ENCODE measurements at regions not wholly inside any gene's neighbourhood (a gene's known extent, or its start where the extent isn't known, plus 50 kb on each side); places are given as distances from the start of the nearest gene placed in this dataset.
A peak's percentile ranks its signal among the peaks of the same experiment; 100 is the strongest.

DNA sequence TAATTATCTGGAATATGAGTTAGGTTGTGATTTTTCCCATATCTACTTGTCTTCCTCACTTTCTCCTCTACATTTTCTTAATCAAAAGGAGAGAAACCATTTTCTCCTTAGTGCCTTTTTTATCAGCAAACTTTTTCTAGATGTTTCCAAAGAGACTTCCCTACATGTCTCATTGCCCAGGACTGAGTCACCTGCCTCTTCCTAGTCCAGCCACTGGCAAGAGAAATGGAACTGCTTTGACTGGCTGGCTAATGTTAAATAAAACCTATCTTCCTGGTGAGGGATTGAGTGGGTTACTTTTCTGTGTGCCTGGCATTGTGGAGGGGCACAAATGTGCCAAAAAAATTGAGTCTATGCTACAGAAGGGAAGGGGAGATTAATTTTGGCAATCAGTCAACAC, 52.1 kb upstream of the CD5L start:
- Histone ChIP-seq H3K4me1 (no peaks in the 10 kb centered on the region), H3K9me3 (peaks cover 0 to 9% (median 3%) of the 10 kb centered on the region in 4 donors), H3K27ac (no peak overlapping the region)

DNA sequence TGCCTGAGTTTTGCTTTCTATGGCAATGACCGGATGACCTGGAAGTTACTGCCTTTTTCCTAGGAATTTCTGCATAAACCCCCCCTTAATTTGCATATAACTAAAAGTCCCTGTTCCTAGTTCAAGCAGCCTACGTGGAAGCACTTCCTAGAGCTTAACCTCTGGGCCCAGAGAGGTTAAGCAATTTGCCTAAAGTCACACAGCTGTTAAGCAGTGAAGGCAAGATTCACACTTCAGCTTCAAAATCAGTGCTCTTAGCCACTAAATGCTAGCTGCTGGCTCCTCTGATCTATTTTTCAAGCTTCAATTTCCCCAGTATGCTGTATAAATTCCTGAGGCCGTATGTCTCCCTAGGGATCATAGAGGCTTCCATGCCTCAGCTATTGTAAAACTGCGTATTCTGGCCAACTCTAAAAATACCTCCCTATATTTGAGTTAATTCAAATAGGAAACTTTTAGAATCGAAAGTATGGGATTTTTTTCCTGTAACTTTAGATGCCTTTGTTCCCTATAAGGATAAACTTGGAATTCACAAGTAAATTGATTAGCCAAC, 53.1 kb upstream of the CD5L start:
- intact Hi-C loops (cut with DNase I; ENCODE audit: low total_unique reads), result no loop called here
- no peak overlapping the region for H3K4me3 ChIP-seq
- DNase-seq, result peak in 1 of 2 donors; percentile 21
- H3K27ac ChIP-seq, result no peak overlapping the region
- no peaks in the 10 kb centered on the region for H3K4me1 ChIP-seq
- peaks cover 0 to 9% (median 3%) of the 10 kb centered on the region in 4 donors for H3K9me3 ChIP-seq
- 46 to 67% (median 61%) methylated on average over 5 of the region's 5 CpGs for WGBS, 5 donors
- H3K27me3 ChIP-seq, result no peaks in the 10 kb centered on the region
- TF ChIP-seq POLR2AphosphoS5 (IDR thresholded peaks at IDR 0.05), result no peak
- TF ChIP-seq, protein P1, sequence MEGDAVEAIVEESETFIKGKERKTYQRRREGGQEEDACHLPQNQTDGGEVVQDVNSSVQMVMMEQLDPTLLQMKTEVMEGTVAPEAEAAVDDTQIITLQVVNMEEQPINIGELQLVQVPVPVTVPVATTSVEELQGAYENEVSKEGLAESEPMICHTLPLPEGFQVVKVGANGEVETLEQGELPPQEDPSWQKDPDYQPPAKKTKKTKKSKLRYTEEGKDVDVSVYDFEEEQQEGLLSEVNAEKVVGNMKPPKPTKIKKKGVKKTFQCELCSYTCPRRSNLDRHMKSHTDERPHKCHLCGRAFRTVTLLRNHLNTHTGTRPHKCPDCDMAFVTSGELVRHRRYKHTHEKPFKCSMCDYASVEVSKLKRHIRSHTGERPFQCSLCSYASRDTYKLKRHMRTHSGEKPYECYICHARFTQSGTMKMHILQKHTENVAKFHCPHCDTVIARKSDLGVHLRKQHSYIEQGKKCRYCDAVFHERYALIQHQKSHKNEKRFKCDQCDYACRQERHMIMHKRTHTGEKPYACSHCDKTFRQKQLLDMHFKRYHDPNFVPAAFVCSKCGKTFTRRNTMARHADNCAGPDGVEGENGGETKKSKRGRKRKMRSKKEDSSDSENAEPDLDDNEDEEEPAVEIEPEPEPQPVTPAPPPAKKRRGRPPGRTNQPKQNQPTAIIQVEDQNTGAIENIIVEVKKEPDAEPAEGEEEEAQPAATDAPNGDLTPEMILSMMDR (IDR thresholded peaks at IDR 0.05), result no peak
- no peak for TF ChIP-seq POLR2A (IDR thresholded peaks at IDR 0.05)
- no peak for TF ChIP-seq EP300 (IDR thresholded peaks at IDR 0.05)
- no peaks in the 10 kb centered on the region for H3K36me3 ChIP-seq

More for the DNA sequence above, 52.1 kb upstream of the CD5L start:
- TF ChIP-seq POLR2A (IDR thresholded peaks at IDR 0.05) (no peak), POLR2AphosphoS5 (IDR thresholded peaks at IDR 0.05) (no peak), EP300 (IDR thresholded peaks at IDR 0.05) (no peak)
- TF ChIP-seq, protein P1 (IDR thresholded peaks at IDR 0.05), result no peak
- H3K36me3 ChIP-seq, result no peaks in the 10 kb centered on the region
- no peak for DNase-seq
- no peak overlapping the region for H3K4me3 ChIP-seq
- intact Hi-C loops (cut with DNase I; ENCODE audit: low total_unique reads), result no loop called here
- no peaks in the 10 kb centered on the region for H3K27me3 ChIP-seq

DNA sequence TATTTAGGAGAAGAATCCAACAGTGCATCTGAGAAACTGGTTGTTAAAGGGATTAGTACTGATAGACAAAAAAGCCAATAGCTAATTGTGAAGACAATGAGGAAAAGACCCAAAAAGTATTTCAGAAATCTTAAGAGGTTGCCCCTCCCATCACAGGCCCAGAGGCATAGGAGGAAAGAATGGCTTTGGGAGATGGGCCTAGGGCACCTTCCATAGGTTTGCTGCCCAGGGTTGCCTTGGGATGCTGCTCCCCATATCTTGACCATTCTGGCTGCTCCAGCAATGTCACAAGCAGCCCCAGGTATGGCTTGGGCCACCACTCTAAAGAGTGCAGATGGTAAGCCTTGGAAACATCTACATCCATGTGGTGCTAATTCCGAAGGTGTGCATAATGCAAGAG, 68.7 kb upstream of the CD5L start:
- intact Hi-C loops (cut with DNase I; ENCODE audit: low total_unique reads), result no loop called here
- H3K4me1 ChIP-seq, result no peaks in the 10 kb centered on the region
- DNase-seq, result no peak
- no peaks in the 10 kb centered on the region for H3K36me3 ChIP-seq
- H3K27me3 ChIP-seq, result no peaks in the 10 kb centered on the region
- H3K4me3 ChIP-seq, result no peak overlapping the region
- WGBS, 5 donors, result 69 to 88% (median 85%) methylated on average over 1 of the region's 1 CpG
- TF ChIP-seq EP300 (IDR thresholded peaks at IDR 0.05) (no peak), POLR2A (IDR thresholded peaks at IDR 0.05) (no peak), POLR2AphosphoS5 (IDR thresholded peaks at IDR 0.05) (no peak)
- TF ChIP-seq, protein P1 (IDR thresholded peaks at IDR 0.05), result no peak
- peaks cover 3 to 21% (median 9%) of the 10 kb centered on the region in 4 donors for H3K9me3 ChIP-seq
- H3K27ac ChIP-seq, result no peak overlapping the region

DNA sequence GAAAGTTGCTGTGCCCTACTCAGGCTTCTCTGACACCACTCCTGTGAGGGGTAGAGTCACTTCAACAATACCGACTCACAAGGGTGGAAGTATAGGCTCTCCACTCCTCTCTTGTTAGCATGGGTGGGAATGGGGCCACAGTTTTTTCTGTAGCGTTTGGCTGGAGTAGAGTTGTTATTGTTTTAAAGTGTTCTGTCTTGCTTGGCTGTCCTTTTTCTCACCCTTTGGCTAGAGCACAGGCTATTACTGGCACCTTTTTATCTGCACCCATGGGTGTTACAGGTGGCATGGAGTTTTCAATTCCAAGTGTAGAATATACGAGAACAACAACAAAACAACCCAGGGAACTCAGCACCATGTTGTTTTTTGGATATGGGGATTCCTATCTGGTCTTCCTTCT, 74.3 kb upstream of the CD5L start:
- WGBS, 5 donors, result 76 to 88% (median 77%) methylated on average over 3 of the region's 3 CpGs
- intact Hi-C loops (cut with DNase I; ENCODE audit: low total_unique reads), result no loop called here
- TF ChIP-seq POLR2AphosphoS5 (IDR thresholded peaks at IDR 0.05), result no peak
- TF ChIP-seq POLR2A (IDR thresholded peaks at IDR 0.05), result no peak
- TF ChIP-seq EP300 (IDR thresholded peaks at IDR 0.05), result no peak
- TF ChIP-seq, protein P1 (IDR thresholded peaks at IDR 0.05), result no peak
- no peak for DNase-seq
- no peak overlapping the region for H3K27ac ChIP-seq
- H3K4me3 ChIP-seq, result no peak overlapping the region
- peaks cover under 1 to 6% (median 1%) of the 10 kb centered on the region in 4 donors for H3K9me3 ChIP-seq
- no peaks in the 10 kb centered on the region for H3K36me3 ChIP-seq
- H3K27me3 ChIP-seq, result peaks cover 0 to 12% (median 0%) of the 10 kb centered on the region in 3 donors
- H3K4me1 ChIP-seq, result no peaks in the 10 kb centered on the region
